IPS-NIHi11 (cell line): ENCODE measurements at regions not wholly inside any gene's neighbourhood (a gene's known extent, or its start where the extent isn't known, plus 50 kb on each side); places are given as distances from the start of the nearest gene placed in this dataset.

Source experiments
- DNase-seq: peaks from one replicate; pipeline ENCODE4 v3.0.0; 2012; ENCODE audit warnings: mixed read lengths, low spot score

GRCh38 chr2:163265562-163265961, 427.0 kb upstream of the KCNH7 start:
- DNase-seq, result no peak

GRCh38 chr2:163264341-163264740, 425.8 kb upstream of the KCNH7 start:
- DNase-seq, result no peak

- DNase-seq, result no peak
Measured at GRCh38 chr2:163259489-163259888, 420.9 kb upstream of the KCNH7 start.

GRCh38 chr2:163255086-163255485, 416.5 kb upstream of the KCNH7 start:
- DNase-seq, result no peak

- no peak for DNase-seq
Measured at GRCh38 chr2:163253621-163254285, 415.2 kb upstream of the KCNH7 start.

- DNase-seq, result no peak
Measured at GRCh38 chr2:163252199-163252598, 413.6 kb upstream of the KCNH7 start.

- no peak for DNase-seq
Measured at GRCh38 chr2:163248376-163249253, 410.0 kb upstream of the KCNH7 start.

- no peak for DNase-seq
Measured at GRCh38 chr2:163247847-163248220, 409.3 kb upstream of the KCNH7 start.

GRCh38 chr2:163247156-163247846, 408.7 kb upstream of the KCNH7 start:
- peak; percentile 14 for DNase-seq

GRCh38 chr2:163246135-163246534, 407.6 kb upstream of the KCNH7 start:
- no peak for DNase-seq

- no peak for DNase-seq
Measured at GRCh38 chr2:163236553-163236952, 398.0 kb upstream of the KCNH7 start.

- DNase-seq, result no peak
Measured at GRCh38 chr2:163231666-163232065, 393.1 kb upstream of the KCNH7 start.

GRCh38 chr2:163213661-163214081, 375.1 kb upstream of the KCNH7 start:
- DNase-seq, result no peak

GRCh38 chr2:163210430-163210918, 371.9 kb upstream of the KCNH7 start:
- no peak for DNase-seq

GRCh38 chr2:163207693-163208370, 369.3 kb upstream of the KCNH7 start:
- no peak for DNase-seq

- no peak for DNase-seq
Measured at GRCh38 chr2:163205589-163206254, 367.2 kb upstream of the KCNH7 start.

- no peak for DNase-seq
Measured at GRCh38 chr2:163200741-163201140, 362.2 kb upstream of the KCNH7 start.

GRCh38 chr2:163198972-163199371, 360.4 kb upstream of the KCNH7 start:
- no peak for DNase-seq

- no peak for DNase-seq
Measured at GRCh38 chr2:163198007-163198406, 359.4 kb upstream of the KCNH7 start.

GRCh38 chr2:163191372-163191771, 352.8 kb upstream of the KCNH7 start:
- DNase-seq, result peak; percentile 23

GRCh38 chr2:163187995-163188655, 349.6 kb upstream of the KCNH7 start:
- DNase-seq, result no peak
